CD4-positive, alpha-beta T cell treated with Interleukin-4 for 4 hours (primary cell): ENCODE measurements at regions not wholly inside any gene's neighbourhood (a gene's known extent, or its start where the extent isn't known, plus 50 kb on each side); places are given as distances from the start of the nearest gene placed in this dataset.

Source experiments
- DNase-seq: peaks from one replicate; pipeline ENCODE4 v3.0.0-alpha.2; 2020

- DNase-seq = no peak
These were observed 270.4 kb upstream of the LCORL start for GRCh38 chr4:18291981-18292380.

- no peak for DNase-seq
These were observed 269.7 kb upstream of the LCORL start for GRCh38 chr4:18291256-18291655.

GRCh38 chr4:18285357-18285756, 263.8 kb upstream of the LCORL start:
- DNase-seq = no peak

GRCh38 chr4:18278244-18278643, 256.7 kb upstream of the LCORL start:
- DNase-seq = no peak

- DNase-seq = no peak
These were observed 241.3 kb upstream of the LCORL start for GRCh38 chr4:18262832-18263231.

GRCh38 chr4:18252052-18252451, 230.5 kb upstream of the LCORL start:
- DNase-seq = no peak

- DNase-seq = no peak
These were observed 229.0 kb upstream of the LCORL start for GRCh38 chr4:18250564-18250963.

GRCh38 chr4:18248611-18249010, 227.1 kb upstream of the LCORL start:
- no peak for DNase-seq

- no peak for DNase-seq
These were observed 225.6 kb upstream of the LCORL start for GRCh38 chr4:18247189-18247588.

GRCh38 chr4:18242919-18243693, 221.6 kb upstream of the LCORL start:
- no peak for DNase-seq

- DNase-seq = no peak
These were observed 220.2 kb upstream of the LCORL start for GRCh38 chr4:18241727-18242126.

GRCh38 chr4:18234108-18234507, 212.6 kb upstream of the LCORL start:
- no peak for DNase-seq

- DNase-seq = no peak
These were observed 210.2 kb upstream of the LCORL start for GRCh38 chr4:18231726-18232125.

- no peak for DNase-seq
These were observed 206.3 kb upstream of the LCORL start for GRCh38 chr4:18227880-18228279.

- no peak for DNase-seq
These were observed 193.0 kb upstream of the LCORL start for GRCh38 chr4:18214411-18215055.

GRCh38 chr4:18213576-18214198, 192.1 kb upstream of the LCORL start:
- DNase-seq = no peak

- DNase-seq = no peak
These were observed 187.9 kb upstream of the LCORL start for GRCh38 chr4:18209448-18209847.

- DNase-seq = no peak
These were observed 182.4 kb upstream of the LCORL start for GRCh38 chr4:18203966-18204365.

GRCh38 chr4:18202486-18202885, 180.9 kb upstream of the LCORL start:
- no peak for DNase-seq

GRCh38 chr4:18201885-18202284, 180.3 kb upstream of the LCORL start:
- no peak for DNase-seq

- no peak for DNase-seq
These were observed 177.1 kb upstream of the LCORL start for GRCh38 chr4:18198653-18199052.

- no peak for DNase-seq
These were observed 175.9 kb upstream of the LCORL start for GRCh38 chr4:18197467-18197866.

- no peak for DNase-seq
These were observed 172.7 kb upstream of the LCORL start for GRCh38 chr4:18194278-18194677.

- no peak for DNase-seq
These were observed 171.3 kb upstream of the LCORL start for GRCh38 chr4:18192901-18193300.
